Activated CD8-positive, alpha-beta T cell treated with anti-CD3 and anti-CD28 coated beads for 36 hours (primary cell): ENCODE measurements at regions not wholly inside any gene's neighbourhood (a gene's known extent, or its start where the extent isn't known, plus 50 kb on each side); places are given as distances from the start of the nearest gene placed in this dataset.

Experiments used
- ATAC-seq: fragments of 200-7000 bp; cut with Tn5 transposase; one replicate; pipeline ENCODE4 v1.10.0; 2021; ENCODE audit warnings: mild to moderate bottlenecking, moderate library complexity
- CTCF ChIA-PET: fragments of 350-600 bp; sonication (Branson Sonifier 250); formaldehyde crosslinking; loops from one replicate; lab custom pipeline; 2021; ENCODE audit warnings: antibody characterized with exemption; lab: Charles Lee
- POLR2A ChIA-PET: fragments of 350-600 bp; sonication (Branson Sonifier 250); formaldehyde crosslinking; loops from one replicate; lab custom pipeline; 2021; ENCODE audit warnings: antibody characterized with exemption; lab: Charles Lee
- DNase-seq: peaks from one replicate; pipeline ENCODE4 v3.0.0-alpha.2; 2020
- H3K27ac Mint-ChIP-seq: one replicate; pipeline ENCODE4 v1.8.0; 2021; ENCODE audit warnings: mild to moderate bottlenecking, mixed read lengths
- H3K27me3 Mint-ChIP-seq: one replicate; pipeline ENCODE4 v1.8.0; 2021; ENCODE audit warnings: mixed read lengths
- H3K36me3 Mint-ChIP-seq: one replicate; pipeline ENCODE4 v1.8.0; 2021; ENCODE audit warnings: low read depth, mixed read lengths
- H3K4me1 Mint-ChIP-seq: one replicate; pipeline ENCODE4 v1.8.0; 2021; ENCODE audit warnings: low read depth, mixed read lengths
- H3K4me3 Mint-ChIP-seq: one replicate; pipeline ENCODE4 v1.8.0; 2021; ENCODE audit warnings: mild to moderate bottlenecking, moderate library complexity, mixed read lengths
- H3K9me3 Mint-ChIP-seq: one replicate; pipeline ENCODE4 v1.8.0; 2021; ENCODE audit warnings: mixed read lengths
- intact Hi-C: fragments of 100-400 bp; cut with micrococcal nuclease; formaldehyde crosslinking; loops from one replicate; pipeline ENCODE4 v1.10.0; 2022
- TF ChIP-seq, protein P1 (sequence below): fragments of 200-600 bp; IDR thresholded peaks from one replicate; pipeline ENCODE4 v1.8.0; 2022; ENCODE audit warnings: antibody characterized with exemption, mild to moderate bottlenecking

DNA sequence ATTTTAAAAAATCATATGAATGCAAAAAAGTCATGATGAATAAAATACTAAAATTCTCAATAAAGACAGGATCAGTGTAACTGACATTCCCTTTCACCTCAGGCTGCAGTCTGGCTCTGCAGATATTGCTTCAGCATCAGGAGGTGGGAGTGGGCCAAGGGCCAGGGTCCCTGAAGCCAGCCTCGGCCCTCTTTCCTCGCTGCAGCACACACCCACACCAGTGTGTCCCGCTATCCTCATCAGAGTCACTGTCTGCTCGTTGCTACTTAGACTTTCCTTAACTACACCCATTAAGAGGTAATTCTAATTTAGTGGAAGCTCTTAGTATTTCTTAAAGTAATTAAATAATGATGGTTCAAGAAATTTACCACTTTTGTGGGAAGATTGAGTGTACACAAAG, 298.2 kb downstream of the UBE3D start:
- Mint-ChIP-seq H3K36me3 (no peaks in the 10 kb centered on the region), H3K27me3 (peaks cover 5% of the 10 kb centered on the region), H3K4me1 (no peaks in the 10 kb centered on the region), H3K27ac (no peak overlapping the region), H3K4me3 (no peak overlapping the region), H3K9me3 (no peaks in the 10 kb centered on the region)
- intact Hi-C loops, result no loop called here
- ChIA-PET POLR2A (no interaction called here), CTCF (no interaction called here)
- no peak for DNase-seq
- ATAC-seq, result no peak
- TF ChIP-seq, protein P1, sequence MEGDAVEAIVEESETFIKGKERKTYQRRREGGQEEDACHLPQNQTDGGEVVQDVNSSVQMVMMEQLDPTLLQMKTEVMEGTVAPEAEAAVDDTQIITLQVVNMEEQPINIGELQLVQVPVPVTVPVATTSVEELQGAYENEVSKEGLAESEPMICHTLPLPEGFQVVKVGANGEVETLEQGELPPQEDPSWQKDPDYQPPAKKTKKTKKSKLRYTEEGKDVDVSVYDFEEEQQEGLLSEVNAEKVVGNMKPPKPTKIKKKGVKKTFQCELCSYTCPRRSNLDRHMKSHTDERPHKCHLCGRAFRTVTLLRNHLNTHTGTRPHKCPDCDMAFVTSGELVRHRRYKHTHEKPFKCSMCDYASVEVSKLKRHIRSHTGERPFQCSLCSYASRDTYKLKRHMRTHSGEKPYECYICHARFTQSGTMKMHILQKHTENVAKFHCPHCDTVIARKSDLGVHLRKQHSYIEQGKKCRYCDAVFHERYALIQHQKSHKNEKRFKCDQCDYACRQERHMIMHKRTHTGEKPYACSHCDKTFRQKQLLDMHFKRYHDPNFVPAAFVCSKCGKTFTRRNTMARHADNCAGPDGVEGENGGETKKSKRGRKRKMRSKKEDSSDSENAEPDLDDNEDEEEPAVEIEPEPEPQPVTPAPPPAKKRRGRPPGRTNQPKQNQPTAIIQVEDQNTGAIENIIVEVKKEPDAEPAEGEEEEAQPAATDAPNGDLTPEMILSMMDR, result no peak

DNA sequence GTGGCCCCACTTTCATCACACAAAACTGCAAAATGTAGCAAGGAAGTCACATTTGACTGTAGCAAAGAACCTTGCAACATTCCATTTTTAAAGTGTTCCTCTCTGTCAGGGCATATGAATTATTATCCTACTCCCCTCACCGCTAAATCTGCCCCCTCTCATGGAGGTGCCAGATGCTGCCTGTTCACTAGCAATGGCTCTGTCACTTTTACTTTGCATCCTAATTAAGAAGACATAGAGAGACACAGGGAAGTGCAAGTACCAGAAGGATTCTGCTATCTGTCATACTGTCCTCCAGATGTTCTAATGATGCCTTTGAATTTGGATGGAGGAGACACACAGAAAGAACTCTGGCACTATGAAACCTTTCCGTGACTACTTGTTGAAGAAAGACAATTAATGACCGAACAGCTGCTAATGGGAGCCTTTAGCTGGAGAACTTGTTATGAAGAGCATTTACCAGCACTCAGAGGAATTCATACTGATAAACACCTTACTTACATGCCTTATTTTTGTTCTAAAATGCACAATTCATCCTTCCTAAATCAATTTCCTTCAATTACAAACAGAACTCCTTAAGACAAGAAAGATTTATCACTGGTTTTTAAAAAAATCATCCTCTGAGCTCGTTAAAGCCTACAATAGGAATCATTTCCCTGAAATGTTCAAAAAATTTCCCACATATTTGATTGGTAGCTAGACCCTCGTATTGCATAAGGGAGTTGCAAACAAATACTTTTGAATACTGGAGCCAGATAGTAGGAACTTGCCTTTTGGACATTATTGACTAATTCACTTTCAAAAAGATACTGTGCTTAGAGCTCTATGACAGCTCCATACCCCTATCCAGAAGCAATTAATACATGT, 292.6 kb downstream of the UBE3D start:
- Mint-ChIP-seq H3K9me3 (no peaks in the 10 kb centered on the region), H3K27me3 (peaks cover 4% of the 10 kb centered on the region), H3K4me1 (no peaks in the 10 kb centered on the region), H3K27ac (no peak overlapping the region), H3K36me3 (no peaks in the 10 kb centered on the region), H3K4me3 (no peak overlapping the region)
- TF ChIP-seq, protein P1, result no peak
- intact Hi-C loops, result no loop called here
- no peak for ATAC-seq
- no peak for DNase-seq
- POLR2A ChIA-PET, result no interaction called here
- CTCF ChIA-PET, result interaction anchor here (0.8 kb wide), 1 partner anchor 27 kb away, joined by 3 read pairs; no protein-coding TSS in a partner anchor

DNA sequence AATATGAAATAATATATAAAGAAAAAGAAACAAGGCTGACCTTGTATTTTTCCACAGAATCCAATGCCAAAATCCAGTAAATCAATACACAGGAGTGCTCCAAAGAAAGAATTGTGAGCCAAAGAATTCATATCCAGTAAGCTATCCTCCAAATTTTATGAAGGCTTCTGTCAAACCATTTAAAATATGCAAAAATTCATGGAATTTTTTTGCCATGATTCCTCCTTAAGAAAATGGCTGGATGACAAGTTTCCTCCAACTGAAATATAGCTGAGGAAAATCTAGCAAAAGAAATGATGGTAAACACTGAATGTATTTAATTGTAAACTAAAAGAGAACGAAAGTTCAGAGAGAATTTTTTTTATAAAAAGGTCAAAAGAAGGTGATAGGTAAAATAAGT, 290.3 kb downstream of the UBE3D start:
- no peak for DNase-seq
- Mint-ChIP-seq H3K4me1 (no peaks in the 10 kb centered on the region), H3K27ac (no peak overlapping the region), H3K27me3 (peaks cover 1% of the 10 kb centered on the region), H3K4me3 (no peak overlapping the region), H3K9me3 (no peaks in the 10 kb centered on the region), H3K36me3 (no peaks in the 10 kb centered on the region)
- TF ChIP-seq, protein P1, result no peak
- ATAC-seq, result no peak
- POLR2A ChIA-PET, result interaction anchor here (0.5 kb wide), 1 partner anchor 369 kb away, joined by 3 read pairs; no protein-coding TSS in a partner anchor
- CTCF ChIA-PET, result no interaction called here
- intact Hi-C loops, result no loop called here

DNA sequence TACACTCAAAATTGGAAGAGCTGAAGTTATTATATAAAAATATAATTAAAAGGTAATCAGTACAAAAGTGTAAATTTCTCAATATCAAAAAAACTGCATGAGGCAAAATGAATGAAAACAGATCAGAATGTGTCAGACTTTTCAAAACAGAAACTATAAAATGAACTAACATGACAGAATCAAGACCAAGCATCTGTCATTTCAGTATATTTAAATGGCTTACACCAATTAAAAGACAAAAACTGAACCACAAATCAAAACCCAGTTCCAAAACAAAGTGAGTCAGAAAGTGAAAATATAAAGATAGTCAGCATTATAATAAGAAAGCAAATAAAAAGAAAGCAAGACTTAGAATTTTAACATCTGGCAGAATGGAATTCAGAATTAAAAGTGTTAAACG, 289.7 kb downstream of the UBE3D start:
- intact Hi-C loops, result no loop called here
- DNase-seq, result no peak
- no peak overlapping the region for H3K27ac Mint-ChIP-seq
- H3K9me3 Mint-ChIP-seq, result no peaks in the 10 kb centered on the region
- H3K27me3 Mint-ChIP-seq, result peaks cover 1% of the 10 kb centered on the region
- no peak overlapping the region for H3K4me3 Mint-ChIP-seq
- H3K36me3 Mint-ChIP-seq, result no peaks in the 10 kb centered on the region
- ATAC-seq, result no peak
- no peaks in the 10 kb centered on the region for H3K4me1 Mint-ChIP-seq
- TF ChIP-seq, protein P1, result no peak
- CTCF ChIA-PET, result no interaction called here
- POLR2A ChIA-PET, result no interaction called here

DNA sequence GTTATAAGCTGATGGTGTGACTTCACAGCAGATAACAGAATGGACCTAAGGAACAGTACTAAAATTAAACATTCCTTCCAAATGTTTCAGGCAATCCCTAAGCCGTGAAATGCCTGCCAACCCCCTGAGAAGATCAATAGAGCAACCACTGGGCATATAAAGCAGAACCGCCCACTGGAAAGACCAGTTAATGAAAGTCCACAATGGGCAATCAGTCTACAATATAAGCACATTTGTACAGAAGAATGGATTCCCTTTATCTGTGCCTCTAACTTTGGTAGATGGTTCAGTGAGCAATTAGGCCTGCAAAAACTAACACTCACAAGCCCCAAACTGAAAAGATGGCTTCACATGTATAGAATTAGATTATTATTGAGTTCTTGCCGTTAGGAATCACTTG, 286.6 kb downstream of the UBE3D start:
- H3K27ac Mint-ChIP-seq, result no peak overlapping the region

More for the DNA sequence above, 286.6 kb downstream of the UBE3D start:
- ChIA-PET CTCF (no interaction called here), POLR2A (no interaction called here)
- TF ChIP-seq, protein P1, result no peak
- Mint-ChIP-seq H3K4me1 (no peaks in the 10 kb centered on the region), H3K27me3 (peaks cover 2% of the 10 kb centered on the region), H3K9me3 (no peaks in the 10 kb centered on the region), H3K36me3 (no peaks in the 10 kb centered on the region), H3K4me3 (no peak overlapping the region)
- DNase-seq, result no peak
- ATAC-seq, result no peak
- intact Hi-C loops, result no loop called here
